Inflammatory macrophage treated with lipopolysaccharide for 1 hour (primary cell): ENCODE measurements at regions not wholly inside any gene's neighbourhood (a gene's known extent, or its start where the extent isn't known, plus 50 kb on each side); places are given as distances from the start of the nearest gene placed in this dataset.
A peak's percentile ranks its signal among the peaks of the same experiment; 100 is the strongest.
"Not testable (repeated sequence)": the region's sequence is repeated elsewhere in the genome, so short reads cannot be mapped to it uniquely, and the experiment has no call there.

Source experiments
- DNase-seq, 2 donors: peaks; one replicate each; pipeline ENCODE4 v3.0.0-alpha.2; 2020 to 2022

- DNase-seq: no peak
These were observed 337.1 kb upstream of the MAP2 start for GRCh38 chr2:209086761-209087160.

GRCh38 chr2:209091056-209091455, 332.8 kb upstream of the MAP2 start:
- DNase-seq: no peak

GRCh38 chr2:209094221-209094620, 329.6 kb upstream of the MAP2 start:
- no peak for DNase-seq

GRCh38 chr2:209095432-209095831, 328.4 kb upstream of the MAP2 start:
- DNase-seq: no peak

GRCh38 chr2:209097168-209097567, 326.7 kb upstream of the MAP2 start:
- DNase-seq: no peak

GRCh38 chr2:209102319-209102718, 321.5 kb upstream of the MAP2 start:
- no peak for DNase-seq

- no peak for DNase-seq
These were observed 310.8 kb upstream of the MAP2 start for GRCh38 chr2:209113026-209113425.

- no peak for DNase-seq
These were observed 309.1 kb upstream of the MAP2 start for GRCh38 chr2:209114588-209115240.

GRCh38 chr2:209121691-209122090, 302.2 kb upstream of the MAP2 start:
- peak; percentile 32 to 47 for DNase-seq

- peak in 1 of 2 donors; percentile 7 for DNase-seq
These were observed 298.6 kb upstream of the MAP2 start for GRCh38 chr2:209125291-209125690.

- DNase-seq: no peak
These were observed 285.8 kb upstream of the MAP2 start for GRCh38 chr2:209138079-209138478.

GRCh38 chr2:209141142-209141541, 282.7 kb upstream of the MAP2 start:
- DNase-seq: no peak

GRCh38 chr2:209141818-209142217, 282.0 kb upstream of the MAP2 start:
- no peak for DNase-seq

- not testable (repeated sequence) for DNase-seq
These were observed 278.6 kb upstream of the MAP2 start for GRCh38 chr2:209145220-209145691.

GRCh38 chr2:209145941-209146681, 277.7 kb upstream of the MAP2 start:
- peak; percentile 18 to 36 for DNase-seq

- DNase-seq: no peak
These were observed 277.0 kb upstream of the MAP2 start for GRCh38 chr2:209146682-209147320.

GRCh38 chr2:209147981-209148380, 275.9 kb upstream of the MAP2 start:
- DNase-seq: peak; percentile 19 to 41

- no peak for DNase-seq
These were observed 262.9 kb upstream of the MAP2 start for GRCh38 chr2:209160800-209161588.

GRCh38 chr2:209162129-209162528, 261.7 kb upstream of the MAP2 start:
- DNase-seq: no peak

GRCh38 chr2:209181984-209182383, 241.9 kb upstream of the MAP2 start:
- no peak for DNase-seq

GRCh38 chr2:209186886-209187285, 237.0 kb upstream of the MAP2 start:
- not testable (repeated sequence) for DNase-seq

GRCh38 chr2:209189893-209190292, 234.0 kb upstream of the MAP2 start:
- DNase-seq: no peak

GRCh38 chr2:209191139-209191538, 232.7 kb upstream of the MAP2 start:
- DNase-seq: no peak
